HFFc6 (cell line): ENCODE measurements at regions not wholly inside any gene's neighbourhood (a gene's known extent, or its start where the extent isn't known, plus 50 kb on each side); places are given as distances from the start of the nearest gene placed in this dataset.

Source experiments
- DNase-seq: peaks from one replicate; pipeline ENCODE4 v3.0.0-alpha.2; 2018
- H3K27ac Mint-ChIP-seq: 2 replicates; pipeline ENCODE4 v1.8.0; 2020; ENCODE audit warnings: mild to moderate bottlenecking, mixed read lengths
- H3K27me3 Mint-ChIP-seq: 2 replicates; pipeline ENCODE4 v1.8.0; 2021; ENCODE audit warnings: mild to moderate bottlenecking, moderate library complexity, mixed read lengths; ENCODE audit not compliant: insufficient read depth
- H3K36me3 Mint-ChIP-seq: 2 replicates; pipeline ENCODE4 v1.8.0; 2021; ENCODE audit warnings: low read depth, mixed read lengths
- H3K4me1 Mint-ChIP-seq: 2 replicates; pipeline ENCODE4 v1.8.0; 2020; ENCODE audit warnings: low read depth, mixed read lengths
- H3K4me3 Mint-ChIP-seq: 2 replicates; pipeline ENCODE4 v1.8.0; 2020; ENCODE audit warnings: mild to moderate bottlenecking, moderate library complexity, mixed read lengths
- H3K9me3 Mint-ChIP-seq: 2 replicates; pipeline ENCODE4 v1.8.0; 2020; ENCODE audit warnings: mild to moderate bottlenecking, mixed read lengths
- CTCF ChIP-seq: fragments of 200-600 bp; sonication (generic); IDR thresholded peaks from 2 replicates; pipeline ENCODE4 v1.5.0; 2021; ENCODE audit warnings: antibody characterized with exemption, mild to moderate bottlenecking

- no peaks in the 10 kb centered on the region for H3K36me3 Mint-ChIP-seq
- no peaks in the 10 kb centered on the region for H3K4me1 Mint-ChIP-seq
- DNase-seq = no peak
- TF ChIP-seq CTCF = no peak
- peaks cover 46% of the 10 kb centered on the region for H3K9me3 Mint-ChIP-seq
- no peaks in the 10 kb centered on the region for H3K27me3 Mint-ChIP-seq
- H3K4me3 Mint-ChIP-seq = no peak overlapping the region
- no peak overlapping the region for H3K27ac Mint-ChIP-seq
Observed at GRCh38 chr4:23366557-23366906, 523.3 kb downstream of the PPARGC1A start.

- TF ChIP-seq CTCF = no peak
- no peak overlapping the region for H3K4me3 Mint-ChIP-seq
- H3K9me3 Mint-ChIP-seq = peaks cover 45% of the 10 kb centered on the region
- H3K27me3 Mint-ChIP-seq = no peaks in the 10 kb centered on the region
- no peaks in the 10 kb centered on the region for H3K4me1 Mint-ChIP-seq
- H3K27ac Mint-ChIP-seq = no peak overlapping the region
- no peaks in the 10 kb centered on the region for H3K36me3 Mint-ChIP-seq
- no peak for DNase-seq
Observed at GRCh38 chr4:23365871-23366556, 523.8 kb downstream of the PPARGC1A start.

GRCh38 chr4:23365086-23365485 lies 524.8 kb downstream of the PPARGC1A start:
- Mint-ChIP-seq H3K9me3 (peaks cover 41% of the 10 kb centered on the region), H3K27me3 (no peaks in the 10 kb centered on the region), H3K27ac (no peak overlapping the region), H3K4me3 (no peak overlapping the region), H3K36me3 (no peaks in the 10 kb centered on the region), H3K4me1 (no peaks in the 10 kb centered on the region)
- DNase-seq = no peak
- no peak for TF ChIP-seq CTCF

GRCh38 chr4:23364167-23364566 lies 525.7 kb downstream of the PPARGC1A start:
- Mint-ChIP-seq H3K27me3 (no peaks in the 10 kb centered on the region), H3K36me3 (no peaks in the 10 kb centered on the region), H3K4me1 (no peaks in the 10 kb centered on the region), H3K4me3 (no peak overlapping the region), H3K9me3 (peaks cover 39% of the 10 kb centered on the region), H3K27ac (no peak overlapping the region)
- TF ChIP-seq CTCF = no peak
- DNase-seq = no peak

GRCh38 chr4:23361453-23361852 lies 528.4 kb downstream of the PPARGC1A start:
- H3K36me3 Mint-ChIP-seq = no peaks in the 10 kb centered on the region
- TF ChIP-seq CTCF = no peak
- no peak overlapping the region for H3K27ac Mint-ChIP-seq
- DNase-seq = no peak
- no peaks in the 10 kb centered on the region for H3K4me1 Mint-ChIP-seq
- H3K4me3 Mint-ChIP-seq = no peak overlapping the region
- H3K27me3 Mint-ChIP-seq = no peaks in the 10 kb centered on the region
- H3K9me3 Mint-ChIP-seq = peaks cover 34% of the 10 kb centered on the region

- H3K36me3 Mint-ChIP-seq = no peaks in the 10 kb centered on the region
- H3K27me3 Mint-ChIP-seq = no peaks in the 10 kb centered on the region
- TF ChIP-seq CTCF = no peak
- no peaks in the 10 kb centered on the region for H3K4me1 Mint-ChIP-seq
- DNase-seq = no peak
- H3K4me3 Mint-ChIP-seq = no peak overlapping the region
- H3K27ac Mint-ChIP-seq = no peak overlapping the region
- H3K9me3 Mint-ChIP-seq = peaks cover 35% of the 10 kb centered on the region
Observed at GRCh38 chr4:23360718-23361117, 529.1 kb downstream of the PPARGC1A start.
